ENCODE measurements at regions not wholly inside any gene's neighbourhood (a gene's known extent, or its start where the extent isn't known, plus 50 kb on each side); places are given as distances from the start of the nearest gene placed in this dataset.
"Not testable (repeated sequence)": the region's sequence is repeated elsewhere in the genome, so short reads cannot be mapped to it uniquely, and the experiment has no call there.

GRCh38 chr1:219322766-219323165 is 149.1 kb downstream of the LYPLAL1 start:
- Mint-ChIP-seq H3K9me3 (peaks cover 14% of the 10 kb centered on the region), H3K27ac (peak overlapping the region; percentile 42 to 87 (median 80)), H3K4me1 (peaks cover 28% of the 10 kb centered on the region), H3K27me3 (ENCODE audit: low read depth) (no peaks in the 10 kb centered on the region), H3K36me3 (ENCODE audit: low read depth) (peaks cover 15% of the 10 kb centered on the region), H3K4me3 (no peak overlapping the region)
- TF ChIP-seq CTCF (IDR thresholded peaks at IDR 0.05; ENCODE audit: unreplicated experiment in 3 of 3): no peak

GRCh38 chr1:219320563-219320962 is 146.9 kb downstream of the LYPLAL1 start:
- not testable (repeated sequence) for H3K27me3 Mint-ChIP-seq (ENCODE audit: low read depth); H3K4me3 Mint-ChIP-seq; H3K27ac Mint-ChIP-seq
- peaks cover 28% of the 10 kb centered on the region for H3K4me1 Mint-ChIP-seq
- H3K9me3 Mint-ChIP-seq: peaks cover 29% of the 10 kb centered on the region
- peaks cover 18% of the 10 kb centered on the region for H3K36me3 Mint-ChIP-seq (ENCODE audit: low read depth)

- peaks cover 17% of the 10 kb centered on the region for H3K36me3 Mint-ChIP-seq (ENCODE audit: low read depth)
- no peak overlapping the region for H3K4me3 Mint-ChIP-seq
- peaks cover 37% of the 10 kb centered on the region for H3K9me3 Mint-ChIP-seq
- TF ChIP-seq CTCF (IDR thresholded peaks at IDR 0.05; ENCODE audit: unreplicated experiment in 3 of 3): no peak
- H3K27me3 Mint-ChIP-seq (ENCODE audit: low read depth): no peaks in the 10 kb centered on the region
- no peak overlapping the region for H3K27ac Mint-ChIP-seq
- H3K4me1 Mint-ChIP-seq: peaks cover 19% of the 10 kb centered on the region
These were observed 145.1 kb downstream of the LYPLAL1 start for GRCh38 chr1:219318826-219319225.

- H3K36me3 Mint-ChIP-seq (ENCODE audit: low read depth): peaks cover 17% of the 10 kb centered on the region
- peak overlapping the region in 1 of 3 experiments; percentile 25 for H3K27ac Mint-ChIP-seq
- peaks cover 9% of the 10 kb centered on the region for H3K4me1 Mint-ChIP-seq
- no peak overlapping the region for H3K4me3 Mint-ChIP-seq
- no peaks in the 10 kb centered on the region for H3K27me3 Mint-ChIP-seq (ENCODE audit: low read depth)
- peak in 1 of 3 experiments; percentile 34 for TF ChIP-seq CTCF (IDR thresholded peaks at IDR 0.05; ENCODE audit: unreplicated experiment in 3 of 3)
- H3K9me3 Mint-ChIP-seq: peaks cover 38% of the 10 kb centered on the region
These were observed 144.2 kb downstream of the LYPLAL1 start for GRCh38 chr1:219317762-219318353.

GRCh38 chr1:219316066-219316465 is 142.4 kb downstream of the LYPLAL1 start:
- Mint-ChIP-seq H3K27me3 (ENCODE audit: low read depth) (no peaks in the 10 kb centered on the region), H3K36me3 (ENCODE audit: low read depth) (peaks cover 17% of the 10 kb centered on the region), H3K4me1 (no peaks in the 10 kb centered on the region), H3K27ac (no peak overlapping the region), H3K4me3 (no peak overlapping the region), H3K9me3 (peaks cover 44% of the 10 kb centered on the region)
- TF ChIP-seq CTCF (IDR thresholded peaks at IDR 0.05; ENCODE audit: unreplicated experiment in 3 of 3): no peak

- Mint-ChIP-seq H3K4me3 (no peak overlapping the region), H3K27ac (no peak overlapping the region), H3K4me1 (no peaks in the 10 kb centered on the region), H3K36me3 (ENCODE audit: low read depth) (peaks cover 29% of the 10 kb centered on the region), H3K9me3 (peaks cover 46% of the 10 kb centered on the region), H3K27me3 (ENCODE audit: low read depth) (no peaks in the 10 kb centered on the region)
- TF ChIP-seq CTCF (IDR thresholded peaks at IDR 0.05; ENCODE audit: unreplicated experiment in 3 of 3): no peak
These were observed 140.3 kb downstream of the LYPLAL1 start for GRCh38 chr1:219313961-219314360.

Data from nephron (organoid).